GM12878 (cell line): ENCODE measurements at regions not wholly inside any gene's neighbourhood (a gene's known extent, or its start where the extent isn't known, plus 50 kb on each side); places are given as distances from the start of the nearest gene placed in this dataset.

Source experiments
- ATAC-seq: fragments of 200-7000 bp; cut with Tn5 transposase; 3 replicates; pipeline ENCODE4 v1.9.1; 2020; ENCODE audit warnings: mild to moderate bottlenecking, moderate library complexity
- BruUV-seq: library from RNA; stranded (reverse); fragments of 400-500 nt; replicated peaks from 2 replicates; lab custom pipeline; 2021; lab: Mats Ljungman, UMichigan
- CTCF ChIA-PET: fragments of 300-600 bp; sonication (Branson Sonifier 250); formaldehyde crosslinking; extraction: SDS; loops from one replicate; lab custom pipeline; 2021; ENCODE audit warnings: inconsistent platforms; lab: Yijun Ruan, JAX
- POLR2A ChIA-PET: fragments of 350-600 bp; formaldehyde crosslinking; extraction: SDS; loops from one replicate; lab custom pipeline; 2021; ENCODE audit warnings: inconsistent platforms; lab: Charles Lee
- RAD21 ChIA-PET: fragments of 300-600 bp; sonication (Branson Sonifier 250); formaldehyde crosslinking; loops from one replicate; lab custom pipeline; 2023; ENCODE audit warnings: antibody characterized with exemption; ENCODE audit not compliant: unreplicated experiment; lab: Charles Lee
- SMC1A ChIA-PET: fragments of 300-600 bp; sonication (Branson Sonifier 250); formaldehyde crosslinking; loops from one replicate; lab custom pipeline; 2023; ENCODE audit not compliant: unreplicated experiment, uncharacterized antibody; lab: Charles Lee
- DNase-seq: peaks from one replicate; pipeline ENCODE4 v3.0.0-alpha.2; 2011; ENCODE audit warnings: low read depth, low spot score
- FAIRE-seq: peaks from 3 replicates; lab custom pipeline; 2011; peaks lifted over from hg19 to GRCh38; lab: Jason Lieb, UNC
- H2AFZ ChIP-seq: 2 replicates; pipeline ENCODE4 v1.6.0; 2011; ENCODE audit warnings: low read depth, low read length, control low read depth; ENCODE audit not compliant: control insufficient read depth
- H3K27ac ChIP-seq: 2 replicates; pipeline ENCODE4 v1.5.1; 2011; ENCODE audit warnings: control low read depth; ENCODE audit not compliant: control insufficient read depth, insufficient read depth
- H3K27me3 ChIP-seq, 2 experiments: replicated peaks in 1 of 2; 2 replicates each; pipeline versions ENCODE4 v1.6.0 to v1.6.1; 2011; ENCODE audit warnings: low read length in 1 of 2; ENCODE audit not compliant: control insufficient read depth in 2 of 2, insufficient read depth in 2 of 2
- H3K36me3 ChIP-seq, 2 experiments: 2 replicates each; pipeline ENCODE4 v1.5.1; 2011; ENCODE audit warnings: low read length in 1 of 2; ENCODE audit not compliant: control insufficient read depth in 2 of 2, insufficient read depth in 2 of 2
- H3K4me1 ChIP-seq: 2 replicates; pipeline ENCODE4 v1.6.1; 2011; ENCODE audit warnings: mild to moderate bottlenecking, low read length, moderate library complexity, mixed read lengths; ENCODE audit not compliant: control insufficient read depth, insufficient read depth
- H3K4me2 ChIP-seq: 2 replicates; pipeline ENCODE4 v1.6.0; 2011; ENCODE audit warnings: control low read depth; ENCODE audit not compliant: control insufficient read depth, insufficient read depth
- H3K4me3 ChIP-seq: fragments of 200-600 bp; sonication (generic); 2 replicates; pipeline ENCODE4 v1.5.1; 2016
- H3K79me2 ChIP-seq: 2 replicates; pipeline ENCODE4 v1.6.0; 2011; ENCODE audit warnings: low read length; ENCODE audit not compliant: control insufficient read depth, insufficient read depth
- H3K9ac ChIP-seq: 2 replicates; pipeline ENCODE4 v1.8.0; 2011; ENCODE audit warnings: low read length, control low read depth, mixed read lengths; ENCODE audit not compliant: control insufficient read depth, insufficient read depth
- H3K9me3 ChIP-seq: replicated peaks from 3 replicates; pipeline ENCODE4 v1.5.1; 2011; ENCODE audit warnings: mild to moderate bottlenecking, low read length; ENCODE audit not compliant: control insufficient read depth, insufficient read depth
- H4K20me1 ChIP-seq: 2 replicates; pipeline ENCODE4 v1.6.0; 2011; ENCODE audit not compliant: control insufficient read depth, insufficient read depth
- BHLHE40 ChIP-seq, 2 experiments: fragments of 450-650 bp in 1 of 2; IDR thresholded peaks; 2 replicates each; pipeline ENCODE4 v1.6.1; 2011 to 2017; ENCODE audit warnings: low read depth in 2 of 2, borderline replicate concordance in 1 of 2, improper control_type of control experiment in 1 of 2, low read length in 1 of 2, mild to moderate bottlenecking in 1 of 2
- BMI1 ChIP-seq: fragments of 450-650 bp; IDR thresholded peaks from 2 replicates; pipeline ENCODE4 v1.6.1; 2016; ENCODE audit warnings: mild to moderate bottlenecking, moderate library complexity, borderline replicate concordance
- CREM ChIP-seq: IDR thresholded peaks from 2 replicates; pipeline ENCODE4 v1.6.1; 2014; ENCODE audit warnings: antibody characterized with exemption, low read depth
- ETV6 ChIP-seq, 2 experiments: fragments of 450-650 bp in 1 of 2; IDR thresholded peaks in 1 of 2; conservative IDR thresholded peaks in 1 of 2; 2 replicates each; pipeline ENCODE4 v1.6.1; 2014; ENCODE audit warnings: antibody characterized with exemption in 1 of 2, borderline replicate concordance in 1 of 2, low read depth in 1 of 2, mild to moderate bottlenecking in 1 of 2, moderate library complexity in 1 of 2
- FOS ChIP-seq: IDR thresholded peaks from 3 replicates; pipeline ENCODE4 v1.6.1; 2011; ENCODE audit warnings: borderline replicate concordance; ENCODE audit not compliant: insufficient read length; ENCODE audit errors: extremely low read depth
- GATAD2B ChIP-seq: fragments of 450-650 bp; conservative IDR thresholded peaks from 2 replicates; pipeline ENCODE4 v1.6.1; 2017; ENCODE audit warnings: low read depth, mild to moderate bottlenecking, moderate library complexity
- RAD51 ChIP-seq: fragments of 450-650 bp; IDR thresholded peaks from 2 replicates; pipeline ENCODE4 v1.6.1; 2016; ENCODE audit warnings: moderate library complexity, mild to moderate bottlenecking, inconsistent platforms
- SPI1 ChIP-seq: IDR thresholded peaks from 2 replicates; pipeline ENCODE4 v1.6.1; 2011; ENCODE audit warnings: low read depth, mild to moderate bottlenecking, low read length, moderate library complexity, borderline replicate concordance; ENCODE audit not compliant: insufficient read depth
- SUZ12 ChIP-seq: fragments of 200-600 bp; sonication (generic); IDR thresholded peaks from one replicate; pipeline ENCODE4 v1.6.1; 2018; ENCODE audit warnings: antibody characterized with exemption, mild to moderate bottlenecking; ENCODE audit not compliant: unreplicated experiment
- TCF7 ChIP-seq: IDR thresholded peaks from 2 replicates; pipeline ENCODE4 v1.6.1; 2014; ENCODE audit warnings: antibody characterized with exemption, borderline replicate concordance
- ZNF384 ChIP-seq: IDR thresholded peaks from 2 replicates; pipeline ENCODE4 v1.6.1; 2012; ENCODE audit warnings: low read depth, mild to moderate bottlenecking, low read length, improper control_type of control experiment, borderline replicate concordance
- ZZZ3 ChIP-seq: IDR thresholded peaks from 2 replicates; pipeline ENCODE4 v1.6.1; 2011; ENCODE audit warnings: low read depth; ENCODE audit not compliant: control insufficient read depth, insufficient read length
- WGBS: methylation state at CpG from one replicate; pipeline ENCODE4 v1.1.6; 2016; ENCODE audit warnings: low lambda C conversion rate; ENCODE audit not compliant: insufficient replicate concordance, insufficient coverage; ENCODE audit errors: missing lambda C conversion rate; 5-methylcytosine and 5-hydroxymethylcytosine counted together
- in situ Hi-C: fragments of 300-500 bp; cut with MboI; formaldehyde crosslinking; loops from 9 replicates; pipeline ENCODE4 v1.14.3; 2018; ENCODE audit warnings: mixed read lengths
- intact Hi-C: fragments of 100-400 bp; cut with micrococcal nuclease; formaldehyde crosslinking; loops from one replicate; pipeline ENCODE4 v1.14.2; 2022; ENCODE audit not compliant: unreplicated experiment
- TF ChIP-seq, protein P1 (sequence below): fragments of 450-650 bp; formaldehyde crosslinking; IDR thresholded peaks from 2 replicates; pipeline ENCODE4 v1.5.0; 2022; ENCODE audit warnings: mild to moderate bottlenecking, missing genetic modification characterization
- TF ChIP-seq, protein P2 (sequence below): IDR thresholded peaks from 2 replicates; pipeline ENCODE4 v1.6.1; 2012; ENCODE audit warnings: low read depth, low read length, improper control_type of control experiment
- TF ChIP-seq, protein P3 (sequence below): fragments of 450-650 bp; formaldehyde crosslinking; IDR thresholded peaks from 2 replicates; pipeline ENCODE4 v1.4.0; 2020; ENCODE audit warnings: mild to moderate bottlenecking, moderate library complexity

DNA sequence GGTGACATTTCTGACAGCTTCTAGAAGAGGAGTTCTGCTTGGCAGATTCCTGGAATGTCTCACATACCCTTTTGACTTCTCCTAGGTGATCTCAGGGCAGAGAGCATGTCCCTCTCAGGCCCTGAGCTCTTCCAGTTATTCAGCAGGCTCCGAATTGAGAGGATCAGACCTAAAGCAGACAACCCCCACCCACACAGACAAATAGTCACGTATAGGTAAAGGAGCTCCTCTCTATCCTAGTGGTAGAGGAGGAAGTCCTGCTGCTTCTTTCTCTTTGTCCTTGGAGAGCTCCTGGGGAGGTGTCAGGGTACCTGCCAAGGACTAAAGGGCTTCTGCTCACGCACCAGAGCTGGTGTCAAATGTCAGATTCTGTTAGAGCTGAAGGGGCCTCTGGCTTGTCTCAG lies 128.1 kb downstream of the IER5 start (continued):
- TF ChIP-seq, protein P1, sequence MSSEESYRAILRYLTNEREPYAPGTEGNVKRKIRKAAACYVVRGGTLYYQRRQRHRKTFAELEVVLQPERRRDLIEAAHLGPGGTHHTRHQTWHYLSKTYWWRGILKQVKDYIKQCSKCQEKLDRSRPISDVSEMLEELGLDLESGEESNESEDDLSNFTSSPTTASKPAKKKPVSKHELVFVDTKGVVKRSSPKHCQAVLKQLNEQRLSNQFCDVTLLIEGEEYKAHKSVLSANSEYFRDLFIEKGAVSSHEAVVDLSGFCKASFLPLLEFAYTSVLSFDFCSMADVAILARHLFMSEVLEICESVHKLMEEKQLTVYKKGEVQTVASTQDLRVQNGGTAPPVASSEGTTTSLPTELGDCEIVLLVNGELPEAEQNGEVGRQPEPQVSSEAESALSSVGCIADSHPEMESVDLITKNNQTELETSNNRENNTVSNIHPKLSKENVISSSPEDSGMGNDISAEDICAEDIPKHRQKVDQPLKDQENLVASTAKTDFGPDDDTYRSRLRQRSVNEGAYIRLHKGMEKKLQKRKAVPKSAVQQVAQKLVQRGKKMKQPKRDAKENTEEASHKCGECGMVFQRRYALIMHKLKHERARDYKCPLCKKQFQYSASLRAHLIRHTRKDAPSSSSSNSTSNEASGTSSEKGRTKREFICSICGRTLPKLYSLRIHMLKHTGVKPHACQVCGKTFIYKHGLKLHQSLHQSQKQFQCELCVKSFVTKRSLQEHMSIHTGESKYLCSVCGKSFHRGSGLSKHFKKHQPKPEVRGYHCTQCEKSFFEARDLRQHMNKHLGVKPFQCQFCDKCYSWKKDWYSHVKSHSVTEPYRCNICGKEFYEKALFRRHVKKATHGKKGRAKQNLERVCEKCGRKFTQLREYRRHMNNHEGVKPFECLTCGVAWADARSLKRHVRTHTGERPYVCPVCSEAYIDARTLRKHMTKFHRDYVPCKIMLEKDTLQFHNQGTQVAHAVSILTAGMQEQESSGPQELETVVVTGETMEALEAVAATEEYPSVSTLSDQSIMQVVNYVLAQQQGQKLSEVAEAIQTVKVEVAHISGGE (CRISPR knock-in tag): no peak
- TF ChIP-seq GATAD2B (no peak), RAD51 (no peak), TCF7 (no peak), SPI1 (no peak), ZZZ3 (no peak)
- TF ChIP-seq, all 136 proteins: peak for 0

DNA sequence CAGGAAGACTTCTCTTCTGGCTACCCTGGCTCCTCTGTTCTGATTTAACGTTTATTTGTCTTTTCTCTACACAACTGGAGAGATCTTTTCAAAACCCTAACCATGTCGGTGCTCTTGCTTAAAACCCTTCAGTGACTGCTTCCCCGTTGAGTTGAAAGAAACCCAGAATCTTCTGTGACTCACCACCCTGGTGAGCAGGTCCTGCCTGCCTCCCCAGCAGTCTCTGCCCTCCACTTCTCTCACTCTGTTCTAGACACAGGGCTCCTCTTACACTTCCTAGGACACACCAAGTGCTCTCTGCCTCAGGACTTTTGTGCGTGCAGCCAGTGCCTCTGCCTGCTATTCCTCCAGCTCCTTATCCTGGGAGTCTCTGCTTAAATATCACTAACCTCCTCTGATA lies 131.4 kb downstream of the IER5 start:
- no peaks in the 10 kb centered on the region; the same call in 2 of the 3 replicates for H3K9me3 ChIP-seq
- peaks cover 0 to 2% of the 10 kb centered on the region in 2 experiments; a peak in 2 of 4 replicates for H3K27me3 ChIP-seq
- no peaks in the 10 kb centered on the region for H3K4me1 ChIP-seq
- POLR2A ChIA-PET: no interaction called here
- intact Hi-C loops (no loop called here), in situ Hi-C loops (no loop called here)
- no peak overlapping the region for H3K4me3 ChIP-seq
- no peak for ATAC-seq
- no peak for FAIRE-seq
- no TSS peak for BruUV-seq
- 19% methylated on average over 4 of the region's 4 CpGs for WGBS
- no peak overlapping the region for H2AFZ ChIP-seq
- no peaks in the 10 kb centered on the region for H3K36me3 ChIP-seq
- H4K20me1 ChIP-seq: no peaks in the 10 kb centered on the region
- H3K79me2 ChIP-seq: no peaks in the 10 kb centered on the region
- no peak overlapping the region for H3K4me2 ChIP-seq
- CTCF ChIA-PET: no interaction called here
- RAD21 ChIA-PET: no interaction called here
- SMC1A ChIA-PET: no interaction called here
- no peak overlapping the region for H3K9ac ChIP-seq
- H3K27ac ChIP-seq: no peak overlapping the region
- no peak for DNase-seq
- TF ChIP-seq, protein P2, sequence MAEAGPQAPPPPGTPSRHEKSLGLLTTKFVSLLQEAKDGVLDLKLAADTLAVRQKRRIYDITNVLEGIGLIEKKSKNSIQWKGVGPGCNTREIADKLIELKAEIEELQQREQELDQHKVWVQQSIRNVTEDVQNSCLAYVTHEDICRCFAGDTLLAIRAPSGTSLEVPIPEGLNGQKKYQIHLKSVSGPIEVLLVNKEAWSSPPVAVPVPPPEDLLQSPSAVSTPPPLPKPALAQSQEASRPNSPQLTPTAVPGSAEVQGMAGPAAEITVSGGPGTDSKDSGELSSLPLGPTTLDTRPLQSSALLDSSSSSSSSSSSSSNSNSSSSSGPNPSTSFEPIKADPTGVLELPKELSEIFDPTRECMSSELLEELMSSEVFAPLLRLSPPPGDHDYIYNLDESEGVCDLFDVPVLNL: no peak
- TF ChIP-seq BHLHE40 (IDR thresholded peaks at IDR 0.05; ENCODE audit: borderline replicate concordance in 1 of 2, low read depth in 2 of 2, low read length in 1 of 2) (no peak), BMI1 (no peak), ETV6 (conservative IDR thresholded peaks at IDR 0.05 in 1 of 2, IDR thresholded peaks at IDR 0.05 in 1 of 2; ENCODE audit: borderline replicate concordance in 1 of 2, low read depth in 1 of 2) (no peak), ZNF384 (no peak), GATAD2B (no peak), FOS (no peak), SUZ12 (no peak), CREM (no peak)
- TF ChIP-seq, protein P3, sequence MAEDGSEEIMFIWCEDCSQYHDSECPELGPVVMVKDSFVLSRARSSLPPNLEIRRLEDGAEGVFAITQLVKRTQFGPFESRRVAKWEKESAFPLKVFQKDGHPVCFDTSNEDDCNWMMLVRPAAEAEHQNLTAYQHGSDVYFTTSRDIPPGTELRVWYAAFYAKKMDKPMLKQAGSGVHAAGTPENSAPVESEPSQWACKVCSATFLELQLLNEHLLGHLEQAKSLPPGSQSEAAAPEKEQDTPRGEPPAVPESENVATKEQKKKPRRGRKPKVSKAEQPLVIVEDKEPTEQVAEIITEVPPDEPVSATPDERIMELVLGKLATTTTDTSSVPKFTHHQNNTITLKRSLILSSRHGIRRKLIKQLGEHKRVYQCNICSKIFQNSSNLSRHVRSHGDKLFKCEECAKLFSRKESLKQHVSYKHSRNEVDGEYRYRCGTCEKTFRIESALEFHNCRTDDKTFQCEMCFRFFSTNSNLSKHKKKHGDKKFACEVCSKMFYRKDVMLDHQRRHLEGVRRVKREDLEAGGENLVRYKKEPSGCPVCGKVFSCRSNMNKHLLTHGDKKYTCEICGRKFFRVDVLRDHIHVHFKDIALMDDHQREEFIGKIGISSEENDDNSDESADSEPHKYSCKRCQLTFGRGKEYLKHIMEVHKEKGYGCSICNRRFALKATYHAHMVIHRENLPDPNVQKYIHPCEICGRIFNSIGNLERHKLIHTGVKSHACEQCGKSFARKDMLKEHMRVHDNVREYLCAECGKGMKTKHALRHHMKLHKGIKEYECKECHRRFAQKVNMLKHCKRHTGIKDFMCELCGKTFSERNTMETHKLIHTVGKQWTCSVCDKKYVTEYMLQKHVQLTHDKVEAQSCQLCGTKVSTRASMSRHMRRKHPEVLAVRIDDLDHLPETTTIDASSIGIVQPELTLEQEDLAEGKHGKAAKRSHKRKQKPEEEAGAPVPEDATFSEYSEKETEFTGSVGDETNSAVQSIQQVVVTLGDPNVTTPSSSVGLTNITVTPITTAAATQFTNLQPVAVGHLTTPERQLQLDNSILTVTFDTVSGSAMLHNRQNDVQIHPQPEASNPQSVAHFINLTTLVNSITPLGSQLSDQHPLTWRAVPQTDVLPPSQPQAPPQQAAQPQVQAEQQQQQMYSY (CRISPR knock-in tag): no peak
